ENCODE measurements at regions not wholly inside any gene's neighbourhood (a gene's known extent, or its start where the extent isn't known, plus 50 kb on each side); places are given as distances from the start of the nearest gene placed in this dataset.
A peak's percentile ranks its signal among the peaks of the same experiment; 100 is the strongest.

DNA sequence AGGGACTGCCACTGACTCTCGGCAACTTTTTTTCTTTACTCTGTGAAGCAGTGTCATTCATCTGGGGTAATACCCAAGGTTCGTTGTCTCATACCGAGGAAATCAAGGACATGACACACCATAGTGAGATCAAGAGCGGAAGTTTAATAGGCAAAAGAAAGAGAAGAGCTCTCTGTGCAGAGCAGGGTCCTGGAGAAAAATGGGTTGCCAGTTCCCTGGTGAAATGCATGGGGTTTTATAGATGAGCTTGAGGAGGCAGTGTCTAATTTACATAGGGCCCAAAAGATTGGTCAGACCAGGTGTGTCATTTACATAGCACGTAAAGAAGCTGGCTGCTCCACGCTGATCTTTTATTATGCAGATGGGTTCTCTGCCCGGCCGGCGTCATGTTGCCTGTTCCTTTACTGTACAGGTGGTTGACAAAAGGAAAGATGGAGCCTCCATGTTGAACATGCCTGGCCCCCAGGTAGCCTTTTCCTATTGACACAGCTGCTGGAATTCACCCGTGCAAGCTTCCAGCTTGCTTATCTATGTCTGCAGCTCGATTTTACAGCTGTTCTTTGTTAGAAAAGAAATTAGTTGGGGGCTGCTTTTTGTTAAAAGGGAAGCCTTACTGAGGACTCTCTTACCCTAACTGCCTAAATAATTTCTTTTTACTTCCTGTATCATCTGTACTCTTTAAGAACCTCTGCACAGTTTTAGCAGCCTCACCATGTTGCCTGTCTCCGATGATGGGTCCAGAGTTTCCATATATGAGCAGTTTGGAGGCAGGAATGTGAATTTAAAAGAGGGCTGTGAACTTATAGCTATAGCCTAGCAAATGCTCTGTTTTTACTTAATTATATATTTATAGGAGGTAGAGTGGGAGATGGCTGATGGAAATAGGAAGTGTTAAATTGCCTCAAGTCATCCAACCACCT is 98.0 kb upstream of the DIAPH3 start:
- intact Hi-C loops (cut with micrococcal nuclease), result no loop called here
- POLR2A ChIA-PET, result interaction anchor here (0.6 kb wide), 1 partner anchor 246 kb away, joined by 3 read pairs; no protein-coding TSS in a partner anchor
- Mint-ChIP-seq H3K27me3 (ENCODE audit: insufficient read depth, unreplicated experiment) (peaks cover 11% of the 10 kb centered on the region), H3K36me3 (ENCODE audit: insufficient read depth, unreplicated experiment) (no peaks in the 10 kb centered on the region), H3K4me3 (ENCODE audit: unreplicated experiment) (no peak overlapping the region), H3K27ac (ENCODE audit: low read depth, unreplicated experiment) (no peak overlapping the region), H3K9me3 (ENCODE audit: unreplicated experiment) (peaks cover 9% of the 10 kb centered on the region), H3K4me1 (ENCODE audit: insufficient read depth, unreplicated experiment) (no peaks in the 10 kb centered on the region)
- no TSS peak for BruUV-seq (replicated peaks)
- CTCF ChIA-PET, result interaction anchor here (0.7 kb wide), 1 partner anchor 17 kb away, joined by 3 read pairs; no protein-coding TSS in a partner anchor
- no peak for DNase-seq (ENCODE audit: unreplicated experiment)
- TF ChIP-seq, protein P1, sequence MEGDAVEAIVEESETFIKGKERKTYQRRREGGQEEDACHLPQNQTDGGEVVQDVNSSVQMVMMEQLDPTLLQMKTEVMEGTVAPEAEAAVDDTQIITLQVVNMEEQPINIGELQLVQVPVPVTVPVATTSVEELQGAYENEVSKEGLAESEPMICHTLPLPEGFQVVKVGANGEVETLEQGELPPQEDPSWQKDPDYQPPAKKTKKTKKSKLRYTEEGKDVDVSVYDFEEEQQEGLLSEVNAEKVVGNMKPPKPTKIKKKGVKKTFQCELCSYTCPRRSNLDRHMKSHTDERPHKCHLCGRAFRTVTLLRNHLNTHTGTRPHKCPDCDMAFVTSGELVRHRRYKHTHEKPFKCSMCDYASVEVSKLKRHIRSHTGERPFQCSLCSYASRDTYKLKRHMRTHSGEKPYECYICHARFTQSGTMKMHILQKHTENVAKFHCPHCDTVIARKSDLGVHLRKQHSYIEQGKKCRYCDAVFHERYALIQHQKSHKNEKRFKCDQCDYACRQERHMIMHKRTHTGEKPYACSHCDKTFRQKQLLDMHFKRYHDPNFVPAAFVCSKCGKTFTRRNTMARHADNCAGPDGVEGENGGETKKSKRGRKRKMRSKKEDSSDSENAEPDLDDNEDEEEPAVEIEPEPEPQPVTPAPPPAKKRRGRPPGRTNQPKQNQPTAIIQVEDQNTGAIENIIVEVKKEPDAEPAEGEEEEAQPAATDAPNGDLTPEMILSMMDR (IDR thresholded peaks at IDR 0.05; ENCODE audit: unreplicated experiment), result no peak

DNA sequence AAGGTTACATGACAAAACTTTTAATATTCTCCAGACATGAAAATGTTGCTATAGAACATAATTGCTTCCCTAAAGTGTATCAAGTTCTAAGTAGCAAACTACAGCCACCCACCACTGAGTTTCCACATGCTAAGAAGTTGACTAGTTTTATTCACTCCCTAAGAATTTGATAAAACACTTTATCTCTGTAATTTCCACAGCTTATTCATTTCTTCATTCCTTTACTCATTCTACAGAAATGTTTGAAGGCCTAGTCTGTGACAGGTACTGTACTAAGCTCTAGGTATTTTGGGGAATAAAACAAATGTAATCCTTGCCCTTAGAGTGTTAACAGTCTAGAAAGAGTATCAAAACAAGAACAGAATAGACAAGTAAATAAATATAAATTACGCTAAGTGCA is 101.8 kb upstream of the DIAPH3 start:
- intact Hi-C loops (cut with micrococcal nuclease), result no loop called here
- no peaks in the 10 kb centered on the region for H3K36me3 Mint-ChIP-seq (ENCODE audit: insufficient read depth, unreplicated experiment)
- H3K4me1 Mint-ChIP-seq (ENCODE audit: insufficient read depth, unreplicated experiment), result no peaks in the 10 kb centered on the region
- no peaks in the 10 kb centered on the region for H3K27me3 Mint-ChIP-seq (ENCODE audit: insufficient read depth, unreplicated experiment)
- TF ChIP-seq, protein P1 (IDR thresholded peaks at IDR 0.05; ENCODE audit: unreplicated experiment), result no peak
- H3K9me3 Mint-ChIP-seq (ENCODE audit: unreplicated experiment), result peaks cover 9% of the 10 kb centered on the region
- DNase-seq (ENCODE audit: unreplicated experiment), result no peak
- BruUV-seq (replicated peaks), result no TSS peak
- ChIA-PET CTCF (interaction anchor here (0.6 kb wide), 1 partner anchor 71 kb away, joined by 3 read pairs; no protein-coding TSS in a partner anchor), POLR2A (interaction anchor here (0.5 kb wide), 1 partner anchor 118 kb away, joined by 4 read pairs; no protein-coding TSS in a partner anchor)
- H3K4me3 Mint-ChIP-seq (ENCODE audit: unreplicated experiment), result no peak overlapping the region
- H3K27ac Mint-ChIP-seq (ENCODE audit: low read depth, unreplicated experiment), result no peak overlapping the region

DNA sequence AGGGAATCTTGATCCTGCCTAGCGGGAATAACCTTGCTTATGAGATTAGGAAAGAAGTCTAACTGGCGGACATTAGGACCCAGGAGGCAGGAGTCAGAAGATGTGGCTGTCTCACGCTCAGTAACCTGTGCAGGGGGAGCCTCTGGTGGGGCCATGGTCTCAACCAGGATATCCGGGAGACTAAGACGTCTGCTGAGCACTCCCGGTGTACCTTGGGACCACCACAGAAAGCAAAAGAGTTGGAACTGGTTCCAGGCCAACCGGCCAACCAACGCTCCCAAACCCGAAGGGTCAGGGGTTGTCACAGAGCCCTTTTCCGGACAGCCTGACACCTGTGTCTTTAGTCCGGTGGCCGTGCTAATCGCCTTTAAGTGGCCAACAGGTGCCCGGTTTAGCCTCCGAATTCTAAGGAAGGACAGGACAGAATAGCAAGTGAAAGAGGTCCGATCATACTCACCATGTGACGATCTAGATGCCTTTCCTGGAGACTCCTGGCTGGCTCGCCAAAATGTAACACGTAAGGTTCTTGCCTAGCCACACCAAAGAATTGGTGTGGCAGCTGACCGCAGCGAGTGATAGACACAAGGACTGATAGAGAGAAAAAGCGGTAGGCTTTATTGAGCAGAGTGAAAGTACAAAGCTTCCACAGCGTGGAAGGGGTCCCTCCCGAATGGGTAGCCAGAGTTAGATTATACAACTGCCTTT is 103.9 kb upstream of the DIAPH3 start:
- DNase-seq (ENCODE audit: unreplicated experiment), result peak; percentile 8
- Mint-ChIP-seq H3K36me3 (ENCODE audit: insufficient read depth, unreplicated experiment) (no peaks in the 10 kb centered on the region), H3K4me3 (ENCODE audit: unreplicated experiment) (no peak overlapping the region), H3K4me1 (ENCODE audit: insufficient read depth, unreplicated experiment) (no peaks in the 10 kb centered on the region), H3K27ac (ENCODE audit: low read depth, unreplicated experiment) (no peak overlapping the region), H3K27me3 (ENCODE audit: insufficient read depth, unreplicated experiment) (peaks cover 18% of the 10 kb centered on the region), H3K9me3 (ENCODE audit: unreplicated experiment) (peaks cover 4% of the 10 kb centered on the region)
- TF ChIP-seq, protein P1 (IDR thresholded peaks at IDR 0.05; ENCODE audit: unreplicated experiment), result no peak
- BruUV-seq (replicated peaks), result no TSS peak
- ChIA-PET CTCF (no interaction called here), POLR2A (no interaction called here)
- intact Hi-C loops (cut with micrococcal nuclease), result no loop called here

DNA sequence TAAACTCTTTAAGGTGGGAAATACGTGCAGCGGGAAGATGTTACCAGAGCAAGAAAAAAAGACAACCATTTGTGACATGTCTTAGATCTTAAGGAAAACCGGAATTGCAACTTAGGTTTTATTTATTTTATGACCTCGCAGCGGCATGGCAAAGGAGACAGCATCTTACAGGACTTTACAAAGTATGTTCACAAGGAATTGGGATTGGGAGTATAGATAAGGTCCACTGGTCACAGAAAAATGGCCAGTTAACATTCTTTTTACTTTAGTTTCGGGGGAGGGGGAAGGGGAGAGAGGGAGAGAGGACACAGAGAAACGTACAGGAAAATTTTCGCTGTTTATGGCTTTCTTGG is 104.5 kb upstream of the DIAPH3 start:
- intact Hi-C loops (cut with micrococcal nuclease), result no loop called here
- Mint-ChIP-seq H3K36me3 (ENCODE audit: insufficient read depth, unreplicated experiment) (no peaks in the 10 kb centered on the region), H3K27me3 (ENCODE audit: insufficient read depth, unreplicated experiment) (peaks cover 18% of the 10 kb centered on the region), H3K4me3 (ENCODE audit: unreplicated experiment) (no peak overlapping the region), H3K4me1 (ENCODE audit: insufficient read depth, unreplicated experiment) (no peaks in the 10 kb centered on the region), H3K27ac (ENCODE audit: low read depth, unreplicated experiment) (no peak overlapping the region), H3K9me3 (ENCODE audit: unreplicated experiment) (no peaks in the 10 kb centered on the region)
- CTCF ChIA-PET, result no interaction called here
- DNase-seq (ENCODE audit: unreplicated experiment), result no peak
- TF ChIP-seq, protein P1 (IDR thresholded peaks at IDR 0.05; ENCODE audit: unreplicated experiment), result no peak
- no TSS peak for BruUV-seq (replicated peaks)
- POLR2A ChIA-PET, result no interaction called here
